Ishikawa (cell line): ENCODE measurements at regions not wholly inside any gene's neighbourhood (a gene's known extent, or its start where the extent isn't known, plus 50 kb on each side); places are given as distances from the start of the nearest gene placed in this dataset.

Experiments used
- CEBPB ChIP-seq: IDR thresholded peaks from 2 replicates; pipeline ENCODE4 v1.6.1; 2012
- CREB1 ChIP-seq: IDR thresholded peaks from 2 replicates; pipeline ENCODE4 v1.6.1; 2012; ENCODE audit warnings: low read depth
- EP300 ChIP-seq: IDR thresholded peaks from 2 replicates; pipeline ENCODE4 v1.6.1; 2012; ENCODE audit warnings: borderline replicate concordance
- FOXM1 ChIP-seq: IDR thresholded peaks from 2 replicates; pipeline ENCODE4 v1.6.1; 2012; ENCODE audit warnings: low read depth, borderline replicate concordance
- NFIC ChIP-seq: IDR thresholded peaks from 2 replicates; pipeline ENCODE4 v1.6.1; 2012
- RAD21 ChIP-seq: IDR thresholded peaks from 2 replicates; pipeline ENCODE4 v1.6.1; 2012; ENCODE audit warnings: low read depth
- TAF1 ChIP-seq: IDR thresholded peaks from 2 replicates; pipeline ENCODE4 v1.6.1; 2012; ENCODE audit warnings: low read depth, mild to moderate bottlenecking
- TCF12 ChIP-seq: IDR thresholded peaks from 2 replicates; pipeline ENCODE4 v1.6.1; 2012; ENCODE audit warnings: low read depth
- TEAD4 ChIP-seq: IDR thresholded peaks from 2 replicates; pipeline ENCODE4 v1.6.1; 2012
- YY1 ChIP-seq: IDR thresholded peaks from 2 replicates; pipeline ENCODE4 v1.6.1; 2012; ENCODE audit warnings: low read depth
- TF ChIP-seq, protein P1 (sequence below): IDR thresholded peaks from 2 replicates; pipeline ENCODE4 v1.6.1; 2012; ENCODE audit warnings: low read depth, mild to moderate bottlenecking
- TF ChIP-seq, protein P2 (sequence below): IDR thresholded peaks from 2 replicates; pipeline ENCODE4 v1.6.1; 2012

DNA sequence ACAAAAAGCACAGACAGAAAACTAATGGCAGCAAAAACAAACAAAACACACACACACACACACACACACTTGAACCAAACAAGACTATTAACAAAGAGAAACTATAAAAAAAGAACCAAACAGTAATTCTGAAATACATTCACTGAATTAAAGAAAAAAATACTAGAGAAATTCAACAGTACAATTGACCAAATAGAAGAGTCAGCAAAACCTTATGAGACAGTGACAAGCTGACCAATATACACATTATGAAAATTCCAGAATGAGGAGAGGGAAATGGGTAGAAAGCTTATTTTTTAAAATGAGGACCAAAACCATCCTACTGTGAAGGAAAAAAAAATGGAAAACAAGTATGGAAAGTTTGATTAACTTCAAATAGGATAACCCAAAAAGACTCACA is 212.2 kb upstream of the BTBD3 start:
- TF ChIP-seq EP300 (no peak), TCF12 (no peak), RAD21 (no peak), FOXM1 (no peak), YY1 (no peak), TEAD4 (no peak), CREB1 (no peak), NFIC (no peak), CEBPB (no peak), TAF1 (no peak)
- TF ChIP-seq, protein P1, sequence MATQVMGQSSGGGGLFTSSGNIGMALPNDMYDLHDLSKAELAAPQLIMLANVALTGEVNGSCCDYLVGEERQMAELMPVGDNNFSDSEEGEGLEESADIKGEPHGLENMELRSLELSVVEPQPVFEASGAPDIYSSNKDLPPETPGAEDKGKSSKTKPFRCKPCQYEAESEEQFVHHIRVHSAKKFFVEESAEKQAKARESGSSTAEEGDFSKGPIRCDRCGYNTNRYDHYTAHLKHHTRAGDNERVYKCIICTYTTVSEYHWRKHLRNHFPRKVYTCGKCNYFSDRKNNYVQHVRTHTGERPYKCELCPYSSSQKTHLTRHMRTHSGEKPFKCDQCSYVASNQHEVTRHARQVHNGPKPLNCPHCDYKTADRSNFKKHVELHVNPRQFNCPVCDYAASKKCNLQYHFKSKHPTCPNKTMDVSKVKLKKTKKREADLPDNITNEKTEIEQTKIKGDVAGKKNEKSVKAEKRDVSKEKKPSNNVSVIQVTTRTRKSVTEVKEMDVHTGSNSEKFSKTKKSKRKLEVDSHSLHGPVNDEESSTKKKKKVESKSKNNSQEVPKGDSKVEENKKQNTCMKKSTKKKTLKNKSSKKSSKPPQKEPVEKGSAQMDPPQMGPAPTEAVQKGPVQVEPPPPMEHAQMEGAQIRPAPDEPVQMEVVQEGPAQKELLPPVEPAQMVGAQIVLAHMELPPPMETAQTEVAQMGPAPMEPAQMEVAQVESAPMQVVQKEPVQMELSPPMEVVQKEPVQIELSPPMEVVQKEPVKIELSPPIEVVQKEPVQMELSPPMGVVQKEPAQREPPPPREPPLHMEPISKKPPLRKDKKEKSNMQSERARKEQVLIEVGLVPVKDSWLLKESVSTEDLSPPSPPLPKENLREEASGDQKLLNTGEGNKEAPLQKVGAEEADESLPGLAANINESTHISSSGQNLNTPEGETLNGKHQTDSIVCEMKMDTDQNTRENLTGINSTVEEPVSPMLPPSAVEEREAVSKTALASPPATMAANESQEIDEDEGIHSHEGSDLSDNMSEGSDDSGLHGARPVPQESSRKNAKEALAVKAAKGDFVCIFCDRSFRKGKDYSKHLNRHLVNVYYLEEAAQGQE, result no peak
- TF ChIP-seq, protein P2, sequence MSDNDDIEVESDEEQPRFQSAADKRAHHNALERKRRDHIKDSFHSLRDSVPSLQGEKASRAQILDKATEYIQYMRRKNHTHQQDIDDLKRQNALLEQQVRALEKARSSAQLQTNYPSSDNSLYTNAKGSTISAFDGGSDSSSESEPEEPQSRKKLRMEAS, result no peak
